Ishikawa (cell line): ENCODE measurements at regions not wholly inside any gene's neighbourhood (a gene's known extent, or its start where the extent isn't known, plus 50 kb on each side); places are given as distances from the start of the nearest gene placed in this dataset.

Experiments
- FOXM1 ChIP-seq: IDR thresholded peaks from 2 replicates; pipeline ENCODE4 v1.6.1; 2012; ENCODE audit warnings: low read depth, borderline replicate concordance
- MAX ChIP-seq: IDR thresholded peaks from 2 replicates; pipeline ENCODE4 v1.6.1; 2012
- RAD21 ChIP-seq: IDR thresholded peaks from 2 replicates; pipeline ENCODE4 v1.6.1; 2012; ENCODE audit warnings: low read depth
- REST ChIP-seq: IDR thresholded peaks from 2 replicates; pipeline ENCODE4 v1.6.1; 2012; ENCODE audit warnings: low read depth, mild to moderate bottlenecking

GRCh38 chr3:65138556-65138955 lies 450.8 kb upstream of the ADAMTS9 start:
- no peak for TF ChIP-seq FOXM1
- no peak for TF ChIP-seq REST
- no peak for TF ChIP-seq MAX
- no peak for TF ChIP-seq RAD21
